ENCODE measurements at regions not wholly inside any gene's neighbourhood (a gene's known extent, or its start where the extent isn't known, plus 50 kb on each side); places are given as distances from the start of the nearest gene placed in this dataset.

- ChIA-PET POLR2A (no interaction called here), CTCF (no interaction called here)
- no peaks in the 10 kb centered on the region for H3K4me1 ChIP-seq (ENCODE audit: control insufficient read depth, extremely low read depth, insufficient read depth, low read length)
- H3K9me3 ChIP-seq (replicated peaks; ENCODE audit: control insufficient read depth, insufficient read depth, low read length), result no peaks in the 10 kb centered on the region
- no peaks in the 10 kb centered on the region for H4K20me1 ChIP-seq (replicated peaks; ENCODE audit: control insufficient read depth, extremely low read depth, insufficient read depth, low read length)
- no peak overlapping the region for H3K27ac ChIP-seq (ENCODE audit: insufficient read depth, low read depth, low read length)
- no peak overlapping the region for H3K4me3 ChIP-seq (replicated peaks in 1 of 3; ENCODE audit: insufficient read depth in 1 of 3, low read depth in 1 of 3, low read length in 3 of 3)
- TF ChIP-seq FOS (IDR thresholded peaks at IDR 0.05; ENCODE audit: borderline replicate concordance, insufficient read depth, low read length) (no peak), GATA2 (IDR thresholded peaks at IDR 0.05; ENCODE audit: insufficient read depth, insufficient read length, low read depth, low read length) (no peak), POLR2A (IDR thresholded peaks at IDR 0.05; ENCODE audit: low read depth, low read length) (no peak), EZH2 (IDR thresholded peaks at IDR 0.05; ENCODE audit: borderline replicate concordance, low read depth, low read length, severe bottlenecking) (no peak), MAX (IDR thresholded peaks at IDR 0.05; ENCODE audit: insufficient read depth, insufficient read length) (no peak), CTCF (IDR thresholded peaks at IDR 0.05; ENCODE audit: extremely low read depth in 1 of 2, insufficient read depth in 1 of 2, low read depth in 1 of 2, low read length in 2 of 2) (no peak), MYC (IDR thresholded peaks at IDR 0.05; ENCODE audit: low read depth, low read length) (no peak), POLR2AphosphoS5 (IDR thresholded peaks at IDR 0.05; ENCODE audit: insufficient read depth, low read depth, low read length) (no peak), JUN (IDR thresholded peaks at IDR 0.05; ENCODE audit: borderline replicate concordance, insufficient read depth, insufficient read length, low read depth) (no peak)
- no peak for DNase-seq (ENCODE audit: low read depth, low spot score)
- BruUV-seq (replicated peaks), result no TSS peak
- dilution Hi-C loops (cut with MboI; ENCODE audit: extremely low pct_ligation_motif_present, low sequenced_read_pairs) (no loop called here), intact Hi-C loops (cut with micrococcal nuclease) (no loop called here)
- H2AFZ ChIP-seq (ENCODE audit: low read depth, low read length), result no peak overlapping the region
- H3K79me2 ChIP-seq (ENCODE audit: control insufficient read depth, insufficient read depth, low read length), result no peaks in the 10 kb centered on the region
- H3K36me3 ChIP-seq (ENCODE audit: control insufficient read depth in 2 of 2, extremely low read depth in 1 of 2, insufficient read depth in 2 of 2, low read length in 2 of 2), result no peaks in the 10 kb centered on the region
- H3K4me2 ChIP-seq (ENCODE audit: insufficient read depth, low read length), result no peak overlapping the region
- H3K9me1 ChIP-seq (replicated peaks; ENCODE audit: control insufficient read depth, extremely low read depth, insufficient read depth, low read length), result no peaks in the 10 kb centered on the region
- H3K9ac ChIP-seq (replicated peaks; ENCODE audit: extremely low read depth, insufficient read depth, low read length), result no peak overlapping the region
- no peaks in the 10 kb centered on the region for H3K27me3 ChIP-seq (ENCODE audit: control insufficient read depth in 2 of 2, insufficient read depth in 2 of 2, low read length in 2 of 2)
- no peak for FAIRE-seq
These were observed 334.6 kb upstream of the VRK2 start for GRCh38 chr2:57711991-57712390.

Measured in endothelial cell of umbilical vein (primary cell).